ENCODE measurements at regions not wholly inside any gene's neighbourhood (a gene's known extent, or its start where the extent isn't known, plus 50 kb on each side); places are given as distances from the start of the nearest gene placed in this dataset.

DNA sequence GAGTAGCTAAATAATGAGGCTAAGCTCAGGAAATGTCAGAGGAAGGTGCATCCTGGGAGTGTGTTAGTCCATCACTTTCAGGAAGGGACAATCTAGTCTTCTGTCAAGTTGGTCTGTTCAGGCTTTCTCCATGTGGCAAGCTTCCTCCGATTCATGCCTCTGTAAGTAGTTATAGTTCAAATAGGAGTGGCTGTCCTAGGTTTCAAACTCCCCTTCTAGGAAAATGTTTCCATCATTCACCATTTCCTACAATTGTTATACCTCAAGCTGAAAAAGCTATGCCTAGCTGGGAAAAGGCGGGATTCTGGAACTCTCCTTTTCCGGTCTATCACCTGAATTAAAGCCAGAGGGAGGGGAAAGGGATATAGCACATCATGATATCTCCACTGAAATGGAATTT lies 287.7 kb upstream of the ZSWIM2 start:
- peak in 1 of 3 donors; percentile 49 for DNase-seq

DNA sequence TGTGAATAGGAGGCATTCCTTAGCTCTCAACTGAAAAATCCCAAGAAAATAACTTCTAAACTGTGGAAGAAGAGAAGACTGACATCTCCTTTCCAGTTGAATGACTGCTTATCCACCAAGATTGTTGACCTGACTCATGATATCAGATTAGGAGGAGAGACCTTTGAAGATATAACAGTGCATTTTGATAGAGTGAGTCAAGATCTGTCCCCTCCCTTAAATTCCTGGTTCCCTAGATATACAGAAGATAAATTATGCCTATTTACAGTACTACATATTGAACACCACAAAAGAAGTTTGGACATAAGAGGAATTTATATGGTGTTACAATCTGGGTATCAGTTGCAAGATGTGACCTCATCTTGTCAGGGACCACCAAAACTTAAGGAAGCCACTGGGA lies 285.3 kb upstream of the ZSWIM2 start:
- no peak for DNase-seq

DNA sequence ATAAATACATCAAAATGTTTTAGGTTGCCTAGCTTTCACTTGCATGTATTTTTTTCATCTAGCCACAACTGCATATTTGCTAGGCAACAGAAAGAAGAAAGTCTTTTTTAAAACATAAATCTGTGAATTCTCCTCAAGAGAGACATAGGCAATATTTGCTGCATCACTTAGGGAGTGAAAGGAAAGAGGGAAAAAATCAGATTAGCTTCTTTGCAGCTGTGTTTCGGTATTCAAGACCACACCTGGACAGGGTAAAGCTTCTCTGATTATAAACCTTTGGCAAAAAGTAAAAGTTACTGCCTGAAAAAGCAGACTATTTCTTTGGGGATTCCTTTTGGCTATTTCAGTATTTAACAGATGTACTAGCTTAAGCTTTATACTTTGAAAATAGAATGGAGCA lies 280.9 kb upstream of the ZSWIM2 start:
- DNase-seq = peak; percentile 60 to 85 (median 68)

DNA sequence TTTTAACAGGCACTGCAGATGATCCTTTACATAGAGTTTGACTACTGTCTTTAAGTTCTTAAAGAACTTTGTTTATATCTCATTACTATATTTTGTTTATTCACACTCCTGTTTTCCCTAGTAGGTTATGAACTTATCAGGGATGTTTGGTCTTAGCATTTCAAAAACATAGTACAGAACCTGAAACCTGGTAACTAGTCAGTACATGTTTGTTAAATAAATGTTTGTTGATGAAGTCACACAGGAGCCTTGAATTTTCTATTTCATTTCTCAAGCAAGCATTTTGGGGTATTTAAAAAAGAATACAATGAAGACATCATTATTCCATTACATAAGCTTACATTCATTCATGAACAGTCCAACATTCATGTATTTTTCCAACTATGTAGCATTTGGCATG lies 280.3 kb upstream of the ZSWIM2 start:
- peak in 1 of 3 donors; percentile 41 for DNase-seq

- peak; percentile 51 to 88 (median 67) for DNase-seq
Observed at GRCh38 chr2:187126247-187127005, 277.5 kb upstream of the ZSWIM2 start.

DNA sequence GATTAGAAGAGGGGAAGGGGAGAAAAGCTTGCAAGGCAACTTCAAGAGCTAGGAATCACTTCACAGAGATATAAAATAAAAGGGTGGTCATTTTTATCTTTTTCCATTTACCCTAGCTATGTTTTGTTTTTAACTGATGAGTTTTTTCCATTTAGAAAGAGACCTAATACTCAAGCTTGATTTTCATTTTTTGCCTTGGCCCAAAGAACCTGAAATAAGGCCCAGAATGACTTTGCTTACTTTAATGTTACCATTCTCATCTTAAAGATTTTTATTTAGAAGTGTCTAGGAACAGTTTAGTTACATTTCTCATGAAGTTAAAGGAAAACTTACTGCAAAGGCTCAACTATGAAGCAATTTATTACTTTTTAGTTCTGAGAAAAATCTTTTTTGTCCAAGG lies 276.3 kb upstream of the ZSWIM2 start:
- peak in 2 of 3 donors; percentile 49 to 65 for DNase-seq

DNA sequence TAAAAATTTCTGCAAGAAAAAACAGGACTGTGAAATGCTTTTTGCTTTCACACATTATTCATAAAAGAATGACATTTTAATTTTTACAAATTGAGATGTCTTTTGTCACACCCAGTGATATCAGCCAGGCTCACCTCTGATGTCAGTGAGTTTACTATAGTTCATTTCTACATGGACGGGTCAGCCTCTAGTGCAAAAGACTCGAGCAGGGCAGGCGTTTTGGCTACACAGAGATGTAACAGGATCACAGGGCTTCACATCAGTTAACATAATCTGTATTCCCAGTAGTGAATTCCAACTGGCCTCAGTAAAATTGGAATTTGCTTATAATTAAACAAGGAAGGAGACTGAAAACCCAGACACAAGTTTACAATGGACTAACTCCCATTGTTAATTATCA lies 275.6 kb upstream of the ZSWIM2 start:
- peak in 1 of 3 donors; percentile 59 for DNase-seq

GRCh38 chr2:187118331-187119099 lies 269.5 kb upstream of the ZSWIM2 start:
- DNase-seq = no peak

DNA sequence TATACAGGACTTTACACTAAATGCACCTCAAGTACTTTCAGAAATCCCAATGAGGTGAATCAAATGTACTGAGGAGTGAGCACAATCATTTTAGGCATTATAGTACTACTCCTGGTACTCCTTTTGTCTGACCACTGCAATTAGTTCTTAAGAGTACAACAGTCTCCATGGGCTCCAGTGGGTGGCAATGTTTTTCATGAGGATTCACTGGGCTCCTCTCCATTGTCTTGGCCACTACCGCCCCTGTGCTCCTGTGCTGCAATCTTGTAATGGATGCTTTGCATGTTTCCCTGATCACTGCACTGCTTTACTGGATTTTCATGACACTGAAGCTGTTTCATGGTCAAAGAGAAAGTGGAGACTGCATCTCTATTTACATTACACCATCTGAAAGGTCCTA lies 268.5 kb upstream of the ZSWIM2 start:
- DNase-seq = no peak

DNA sequence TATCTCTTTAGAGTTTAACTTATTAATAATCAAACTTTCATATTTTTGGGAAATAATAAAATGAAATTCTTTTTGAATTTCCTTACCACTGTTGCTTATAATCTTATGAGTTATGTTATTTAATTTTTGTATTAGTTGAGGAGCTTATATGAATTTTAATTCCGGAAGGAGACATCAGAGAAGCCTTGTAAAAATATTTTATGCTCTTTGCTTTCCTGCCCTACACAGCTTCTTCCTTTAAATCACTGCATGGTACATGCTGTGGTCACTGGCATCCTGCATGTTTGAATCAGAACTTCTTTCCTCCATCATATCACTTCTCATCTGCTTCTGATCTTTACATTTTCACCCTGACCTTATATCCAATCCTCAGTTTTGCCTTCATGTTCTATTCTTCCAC lies 266.7 kb upstream of the ZSWIM2 start:
- no peak for DNase-seq

DNA sequence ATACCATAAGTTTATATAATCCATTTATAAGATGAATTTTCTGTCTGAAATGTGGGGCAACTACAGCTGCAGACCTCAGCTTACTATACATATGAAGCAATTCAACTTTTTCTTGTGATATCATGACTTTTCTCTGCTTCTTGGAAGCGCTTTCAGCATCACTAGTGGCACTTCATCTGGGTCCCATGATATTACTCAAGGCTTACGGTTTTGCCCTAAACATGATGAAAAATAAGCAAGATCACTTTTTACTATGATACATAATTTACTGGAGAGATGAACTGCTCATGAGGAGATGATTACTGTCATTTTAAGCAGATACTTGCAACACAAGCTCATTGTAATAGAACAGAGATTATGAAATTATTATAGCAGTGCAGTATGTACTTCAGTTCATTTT lies 258.0 kb upstream of the ZSWIM2 start:
- DNase-seq = no peak

GRCh38 chr2:187105218-187105617 lies 256.2 kb upstream of the ZSWIM2 start:
- peak in 2 of 3 donors; percentile 34 to 58 for DNase-seq

DNA sequence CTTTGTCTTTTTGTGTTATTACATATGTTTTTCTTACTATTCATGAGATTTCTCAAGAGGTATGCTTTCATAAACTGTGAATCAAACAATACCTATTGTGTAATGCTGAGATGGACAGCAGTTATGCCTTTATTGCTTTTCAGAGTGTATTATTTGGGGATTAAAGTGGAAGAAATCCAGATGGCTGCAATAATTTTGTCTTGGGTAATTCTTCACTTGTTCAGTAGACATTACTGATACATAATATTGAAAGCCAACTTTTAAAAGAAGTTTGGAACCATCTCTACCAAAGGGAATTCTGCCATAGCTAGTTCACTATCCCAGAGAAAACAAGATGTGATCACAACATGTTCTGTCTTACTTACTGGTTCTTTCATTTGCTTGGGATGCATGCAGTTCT lies 253.4 kb upstream of the ZSWIM2 start:
- peak; percentile 83 to 94 (median 85) for DNase-seq

- DNase-seq = no peak
Observed at GRCh38 chr2:187098154-187098553, 249.2 kb upstream of the ZSWIM2 start.

DNA sequence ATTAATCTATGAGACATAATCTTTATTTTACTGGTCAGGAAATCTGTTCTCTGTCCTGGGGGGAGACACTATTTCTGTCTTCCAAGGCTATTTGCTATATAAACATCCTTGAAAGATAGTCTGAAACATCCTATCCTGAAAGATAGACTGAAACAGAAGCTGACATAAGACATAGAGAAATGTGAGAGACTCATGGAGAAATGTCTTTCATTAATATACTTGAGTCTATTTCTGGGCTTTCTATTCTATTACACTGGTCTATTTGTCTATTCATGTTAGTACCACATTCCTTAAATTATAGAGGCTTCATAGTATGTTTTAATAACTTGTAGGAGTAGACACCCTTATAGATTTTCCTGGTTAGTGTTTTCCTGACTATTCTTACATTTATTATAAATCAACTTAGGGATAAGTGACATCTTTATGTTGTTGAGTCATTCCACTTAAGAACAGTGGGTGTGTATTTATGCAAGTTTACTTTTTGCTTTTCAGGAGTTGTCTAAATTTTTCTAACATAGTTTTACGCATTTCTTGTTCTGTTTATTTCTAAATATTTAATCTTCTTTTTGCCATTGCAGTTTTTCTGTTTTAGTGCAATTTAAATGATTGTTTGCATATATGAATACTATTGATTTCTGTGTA lies 244.9 kb upstream of the ZSWIM2 start:
- DNase-seq = no peak

DNA sequence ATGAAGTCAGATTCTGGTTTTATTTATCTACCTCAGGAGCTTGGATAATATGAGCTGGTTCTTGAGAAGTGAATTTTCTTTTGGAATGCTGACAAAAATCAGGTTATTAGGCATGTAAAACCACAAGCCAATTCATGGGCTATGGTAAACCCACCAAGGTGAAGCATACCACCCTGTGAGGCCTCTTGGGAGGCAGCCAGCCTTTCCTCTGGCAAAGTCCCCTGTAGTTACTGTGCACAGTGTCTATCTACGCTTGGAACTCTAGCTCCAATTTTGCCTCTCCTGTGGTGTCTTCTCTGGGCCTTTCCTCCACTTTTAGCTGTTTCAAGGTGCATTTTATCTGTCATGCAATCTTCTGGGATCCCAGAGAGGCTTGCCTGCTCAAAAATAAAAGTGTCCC lies 242.7 kb upstream of the ZSWIM2 start:
- DNase-seq = no peak

GRCh38 chr2:187084524-187084923 lies 235.6 kb upstream of the ZSWIM2 start:
- no peak for DNase-seq

DNA sequence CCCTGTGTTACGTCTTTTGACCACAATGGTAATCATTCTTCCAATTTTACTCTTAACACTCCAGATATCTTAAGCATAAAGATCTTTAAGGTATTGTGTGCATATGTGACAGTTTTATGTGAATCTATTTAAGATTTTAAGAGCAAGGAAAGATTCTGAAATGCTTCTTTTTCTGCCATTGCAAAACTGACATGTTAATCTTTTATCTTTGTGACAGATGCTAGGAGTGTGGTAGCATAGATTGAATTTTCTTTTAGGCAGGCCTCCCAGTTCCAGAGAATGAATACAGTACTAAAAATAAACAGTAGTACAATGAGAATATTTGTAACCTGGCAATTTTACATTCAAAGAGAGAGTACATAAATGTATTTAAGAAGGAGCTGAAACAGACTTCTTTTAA lies 232.5 kb upstream of the ZSWIM2 start:
- no peak for DNase-seq

DNA sequence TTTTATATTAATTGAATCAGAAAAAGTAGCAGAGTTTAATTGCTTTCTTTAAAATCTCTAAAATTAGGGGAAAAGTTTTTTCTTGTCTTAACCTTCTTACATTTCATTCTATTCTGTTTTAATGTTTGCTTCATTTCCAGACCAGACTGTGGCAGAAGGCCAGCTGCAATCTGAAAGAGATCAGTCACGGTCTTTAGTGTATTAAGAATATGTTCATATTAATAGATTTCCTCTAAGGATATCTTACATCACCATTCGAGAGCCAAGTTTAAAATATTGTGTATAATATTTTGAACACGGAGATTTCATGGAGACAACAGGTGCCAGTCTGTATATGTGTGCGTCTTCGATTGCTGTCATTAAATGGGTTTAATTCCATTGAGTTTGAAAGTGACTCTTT lies 230.9 kb upstream of the ZSWIM2 start:
- peak; percentile 37 to 83 (median 82) for DNase-seq

GRCh38 chr2:187078297-187078696 lies 229.3 kb upstream of the ZSWIM2 start:
- DNase-seq = no peak

DNA sequence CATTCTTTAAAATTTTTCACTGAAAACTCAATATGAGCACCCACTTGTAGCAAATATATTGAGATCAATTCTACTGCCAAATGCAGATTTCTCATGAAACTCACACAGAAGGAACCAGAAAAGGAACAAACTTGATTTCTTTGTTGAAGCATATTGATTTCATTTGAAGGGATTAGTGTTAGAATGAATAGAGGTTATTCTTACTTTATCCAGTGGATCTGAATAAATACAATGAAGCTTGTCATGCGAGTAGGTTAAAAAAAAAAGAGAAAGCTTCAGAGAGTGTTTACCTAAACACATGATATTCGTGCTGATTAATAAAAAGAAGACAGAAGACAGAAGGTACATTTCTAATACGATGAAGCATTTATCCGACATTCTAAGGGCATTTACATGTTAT lies 226.7 kb upstream of the ZSWIM2 start:
- no peak for DNase-seq

GRCh38 chr2:187075199-187075635 lies 226.2 kb upstream of the ZSWIM2 start:
- DNase-seq = peak in 2 of 3 donors; percentile 19 to 60

DNA sequence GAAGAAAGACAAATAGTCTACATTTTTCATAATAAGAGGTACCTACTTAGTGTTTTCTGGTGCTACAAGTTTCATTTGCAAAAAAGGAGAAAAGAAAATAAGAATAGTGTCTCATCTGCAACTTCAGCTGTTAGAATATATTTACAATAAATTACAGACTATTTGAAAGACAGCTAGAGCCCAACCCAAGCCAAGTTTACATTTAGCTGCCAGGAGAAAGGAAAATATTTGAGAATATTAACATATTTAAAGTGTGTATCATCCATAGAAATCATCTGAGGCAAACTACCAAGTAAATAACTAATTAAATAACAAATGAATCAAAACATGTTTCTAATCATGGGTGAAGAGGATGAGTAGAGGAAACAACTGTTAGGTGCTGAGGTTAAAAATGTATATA lies 209.2 kb upstream of the ZSWIM2 start:
- DNase-seq = no peak

All from muscle of back (tissue), 3 donors.